ENCODE measurements at regions not wholly inside any gene's neighbourhood (a gene's known extent, or its start where the extent isn't known, plus 50 kb on each side); places are given as distances from the start of the nearest gene placed in this dataset.

DNA sequence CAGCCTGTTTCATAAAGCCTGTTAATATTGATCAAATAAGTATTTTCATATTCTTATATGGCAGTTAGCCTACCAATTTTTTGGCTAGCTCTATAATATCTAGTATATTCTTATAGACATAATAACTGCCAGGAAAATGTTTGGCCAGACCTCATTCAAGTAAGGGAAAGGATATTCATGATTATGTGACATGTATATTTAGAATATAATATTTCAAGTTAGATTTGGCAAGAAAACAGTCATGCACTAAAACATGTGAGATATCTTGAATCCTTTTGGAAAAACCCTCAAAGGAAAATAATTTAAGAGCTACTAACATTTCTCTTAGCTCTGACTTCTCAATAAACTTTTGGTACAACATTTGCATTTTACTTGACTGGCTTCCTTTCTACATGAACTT lies 694.1 kb downstream of the PLCL1 start:
- no peak for DNase-seq (ENCODE audit: low read depth)

DNA sequence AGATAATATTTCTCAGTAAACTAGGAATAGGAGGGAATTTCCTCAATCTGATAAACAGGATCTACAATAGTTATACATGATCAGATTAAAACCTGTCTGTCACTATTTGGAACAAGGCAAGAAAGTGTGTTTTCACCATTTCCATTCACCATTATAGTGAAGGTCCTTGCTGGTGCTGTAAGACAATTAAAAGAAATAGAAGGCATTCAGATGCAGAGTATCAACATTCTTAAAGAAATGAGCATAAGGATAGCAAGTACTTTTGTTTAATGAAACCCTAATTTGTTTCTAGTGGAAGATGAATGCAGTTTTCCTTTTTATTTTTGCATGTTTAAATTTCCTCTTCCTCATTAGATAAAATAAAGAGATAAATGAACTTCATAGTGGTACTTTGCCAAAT lies 693.7 kb downstream of the PLCL1 start:
- DNase-seq (ENCODE audit: low read depth): no peak

DNA sequence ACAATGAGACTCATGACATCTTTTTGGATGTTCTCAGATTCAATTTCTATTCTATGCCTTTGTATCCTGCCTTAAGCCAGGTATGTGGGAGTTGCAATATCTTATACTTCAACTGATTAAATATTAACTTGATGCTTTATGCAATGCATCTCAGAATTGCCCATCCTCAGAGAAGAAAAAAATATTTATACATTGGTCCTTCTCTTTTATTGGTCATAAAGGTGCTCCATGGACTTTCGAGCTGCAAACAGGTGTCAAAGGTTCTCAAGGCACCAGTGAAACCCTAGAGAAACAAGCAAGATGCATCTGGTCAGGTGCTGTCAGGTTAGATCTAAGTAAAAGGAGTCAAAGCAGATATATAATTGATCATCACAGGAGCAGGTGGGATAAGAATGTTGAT lies 690.5 kb downstream of the PLCL1 start:
- no peak for DNase-seq (ENCODE audit: low read depth)

- no peak for DNase-seq (ENCODE audit: low read depth)
Measured at GRCh38 chr2:198490748-198491147, 686.4 kb downstream of the PLCL1 start.

GRCh38 chr2:198488964-198489363 lies 684.6 kb downstream of the PLCL1 start:
- DNase-seq (ENCODE audit: low read depth): no peak

GRCh38 chr2:198483051-198483450 lies 678.7 kb downstream of the PLCL1 start:
- DNase-seq (ENCODE audit: low read depth): no peak

- no peak for DNase-seq (ENCODE audit: low read depth)
Measured at GRCh38 chr2:198479065-198479464, 674.7 kb downstream of the PLCL1 start.

DNA sequence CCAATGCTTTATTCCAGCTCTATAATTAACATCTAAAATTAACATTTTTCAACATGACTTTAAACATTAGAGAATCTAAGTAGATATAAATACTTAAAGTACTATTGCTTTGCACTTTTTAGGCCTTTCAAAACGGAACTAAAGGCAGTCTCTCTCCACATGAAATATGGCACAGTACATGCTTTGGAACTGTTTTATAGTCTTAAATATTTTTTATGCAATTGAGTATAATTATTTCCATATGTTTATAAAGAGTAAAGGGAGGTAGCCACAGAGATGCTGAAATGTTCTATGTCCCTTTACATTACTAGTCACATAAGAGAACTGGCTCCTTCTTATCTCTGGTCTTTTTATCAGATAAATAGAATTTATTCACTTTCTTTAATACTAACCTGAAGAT lies 674.0 kb downstream of the PLCL1 start:
- DNase-seq (ENCODE audit: low read depth): no peak

GRCh38 chr2:198476007-198476406 lies 671.6 kb downstream of the PLCL1 start:
- no peak for DNase-seq (ENCODE audit: low read depth)

- no peak for DNase-seq (ENCODE audit: low read depth)
Measured at GRCh38 chr2:198471291-198471690, 666.9 kb downstream of the PLCL1 start.

DNA sequence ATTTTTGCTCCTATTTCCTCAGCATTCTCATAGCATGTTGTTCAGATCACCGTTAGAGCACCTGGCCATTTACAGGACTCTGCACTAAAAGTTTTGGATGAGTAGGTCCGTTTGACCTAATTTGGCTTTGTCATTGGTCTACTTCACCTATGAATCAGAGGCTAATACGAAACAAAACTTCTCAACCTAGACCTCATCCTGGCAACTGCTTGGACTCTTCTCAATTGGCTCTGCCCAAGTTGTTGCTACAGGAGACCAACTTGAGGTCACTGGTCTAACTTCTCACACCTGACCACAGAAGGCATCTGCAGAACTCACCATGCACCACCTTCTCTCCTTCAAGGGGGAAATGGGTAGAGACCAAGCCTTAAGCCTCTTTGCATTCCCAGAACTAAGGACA lies 663.7 kb downstream of the PLCL1 start:
- DNase-seq (ENCODE audit: low read depth): no peak

GRCh38 chr2:198465970-198466369 lies 661.6 kb downstream of the PLCL1 start:
- DNase-seq (ENCODE audit: low read depth): no peak

GRCh38 chr2:198456418-198456817 lies 652.0 kb downstream of the PLCL1 start:
- no peak for DNase-seq (ENCODE audit: low read depth)

- DNase-seq (ENCODE audit: low read depth): no peak
Measured at GRCh38 chr2:198453866-198454265, 649.5 kb downstream of the PLCL1 start.

DNA sequence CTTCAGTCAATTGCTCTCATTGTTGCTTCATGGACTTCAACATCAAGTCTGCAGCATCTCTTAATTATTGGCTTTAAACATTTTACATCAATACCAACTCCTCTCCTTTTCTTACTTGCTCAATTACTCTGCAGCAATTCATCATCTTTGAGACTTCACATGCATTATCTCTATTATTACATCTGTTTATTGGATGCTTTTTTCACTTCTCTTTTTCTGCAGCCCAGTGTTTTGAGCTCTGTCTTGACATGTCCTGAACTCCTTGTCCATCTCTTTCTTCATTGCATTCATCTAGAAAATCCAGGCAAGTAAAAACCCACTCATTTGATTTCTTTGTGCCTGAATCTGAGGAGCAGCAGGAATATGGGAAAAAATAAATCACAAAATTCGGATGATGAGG lies 647.9 kb downstream of the PLCL1 start:
- DNase-seq (ENCODE audit: low read depth): no peak

DNA sequence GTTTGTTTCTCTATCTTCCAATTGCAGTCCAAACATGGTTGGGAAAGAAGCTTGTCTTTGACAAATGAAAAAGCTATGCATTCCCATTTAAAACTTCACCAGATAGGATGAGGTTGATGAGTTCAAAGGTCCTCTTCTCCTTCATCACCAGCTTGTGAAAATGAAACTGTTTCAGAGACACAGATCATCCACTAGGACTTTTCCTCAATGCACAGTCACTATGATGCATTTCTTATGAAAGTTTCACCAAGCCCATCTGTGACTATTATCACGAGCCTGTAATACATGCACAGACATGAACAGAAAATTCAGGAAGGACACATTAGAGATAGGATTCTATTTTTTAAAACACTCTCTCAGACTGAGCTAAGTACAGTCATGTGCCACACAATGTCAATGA lies 644.4 kb downstream of the PLCL1 start:
- DNase-seq (ENCODE audit: low read depth): no peak

- no peak for DNase-seq (ENCODE audit: low read depth)
Measured at GRCh38 chr2:198444800-198445287, 640.5 kb downstream of the PLCL1 start.

DNA sequence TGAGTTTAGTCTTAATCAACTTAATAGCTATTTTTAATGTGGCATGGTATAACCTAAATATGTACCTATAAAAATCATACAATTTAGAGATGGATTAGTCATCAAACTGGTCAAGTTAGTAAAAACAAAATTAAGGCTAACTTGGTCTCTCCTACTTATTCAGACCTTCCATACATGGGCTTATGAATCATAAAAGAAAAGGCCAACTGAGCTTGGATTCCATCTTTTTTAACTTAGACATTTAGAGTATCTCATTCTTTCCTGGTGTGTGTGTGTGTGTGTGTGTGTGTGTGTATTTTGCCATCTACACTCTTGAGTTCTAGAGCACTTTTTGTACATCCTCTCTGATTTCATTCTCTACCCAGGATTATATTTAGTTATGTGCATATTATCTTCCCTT lies 637.5 kb downstream of the PLCL1 start:
- no peak for DNase-seq (ENCODE audit: low read depth)

DNA sequence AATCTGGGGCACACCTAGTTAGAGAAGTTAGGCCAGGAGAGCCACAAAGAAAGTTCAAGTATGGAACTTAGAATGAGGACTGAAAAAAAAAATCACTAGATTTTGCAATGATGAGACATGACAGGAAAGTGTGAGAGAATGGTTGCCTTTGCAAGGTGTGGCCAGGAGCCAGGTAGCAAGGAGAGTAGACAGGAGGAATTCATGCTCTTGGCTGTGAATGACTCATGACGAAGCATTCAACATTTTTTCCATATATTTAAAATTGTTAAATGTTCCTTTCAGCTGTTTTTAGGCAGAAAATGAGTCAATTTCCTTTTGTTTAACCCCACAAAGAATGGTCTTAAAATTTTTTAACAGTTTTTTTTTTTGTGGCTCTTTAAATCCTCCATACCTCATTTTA lies 636.9 kb downstream of the PLCL1 start:
- no peak for DNase-seq (ENCODE audit: low read depth)

- DNase-seq (ENCODE audit: low read depth): no peak
Measured at GRCh38 chr2:198440833-198441232, 636.4 kb downstream of the PLCL1 start.

GRCh38 chr2:198438331-198438730 lies 633.9 kb downstream of the PLCL1 start:
- no peak for DNase-seq (ENCODE audit: low read depth)

DNA sequence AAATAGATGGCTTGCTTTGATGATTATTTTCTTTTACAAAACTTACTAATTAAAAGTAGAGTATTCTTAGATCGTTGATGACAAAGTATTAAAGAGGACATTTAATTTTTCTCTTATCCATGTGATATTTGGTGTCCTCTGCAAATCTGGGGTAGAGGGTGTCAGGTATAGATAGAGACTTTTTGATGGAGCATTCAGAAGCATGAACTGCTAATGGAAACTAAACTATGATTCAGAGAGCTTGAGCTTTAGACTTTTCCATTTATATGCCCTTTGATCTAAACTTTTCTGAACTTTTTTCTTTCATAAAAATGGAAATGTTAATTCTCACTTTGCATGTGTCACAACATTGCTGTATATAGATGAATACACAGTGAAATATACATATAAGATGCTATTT lies 619.7 kb downstream of the PLCL1 start:
- no peak for DNase-seq (ENCODE audit: low read depth)

- DNase-seq (ENCODE audit: low read depth): no peak
Measured at GRCh38 chr2:198417836-198418235, 613.4 kb downstream of the PLCL1 start.

- no peak for DNase-seq (ENCODE audit: low read depth)
Measured at GRCh38 chr2:198414976-198415375, 610.6 kb downstream of the PLCL1 start.

DNA sequence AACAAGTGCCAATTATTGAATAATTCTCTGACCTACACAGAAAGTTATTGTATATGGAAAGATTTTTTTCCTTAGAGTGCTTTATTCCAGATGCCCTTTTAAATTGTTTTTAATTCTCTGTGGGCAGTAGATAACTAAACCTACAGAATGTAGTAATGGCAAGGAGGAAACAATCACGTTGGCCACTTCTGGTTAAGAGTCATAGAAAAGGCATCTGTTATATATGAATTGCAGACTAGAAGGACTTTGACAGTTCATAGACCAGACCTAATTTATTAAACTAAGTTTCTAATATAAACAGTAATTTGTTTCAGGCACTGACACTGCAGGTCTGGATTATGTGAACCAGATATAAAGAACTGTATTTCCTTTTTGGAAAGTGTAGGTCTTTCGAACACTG lies 607.5 kb downstream of the PLCL1 start:
- DNase-seq (ENCODE audit: low read depth): no peak
